ENCODE measurements at regions not wholly inside any gene's neighbourhood (a gene's known extent, or its start where the extent isn't known, plus 50 kb on each side); places are given as distances from the start of the nearest gene placed in this dataset.

- DNase-seq = no peak
- TF ChIP-seq, protein P1, sequence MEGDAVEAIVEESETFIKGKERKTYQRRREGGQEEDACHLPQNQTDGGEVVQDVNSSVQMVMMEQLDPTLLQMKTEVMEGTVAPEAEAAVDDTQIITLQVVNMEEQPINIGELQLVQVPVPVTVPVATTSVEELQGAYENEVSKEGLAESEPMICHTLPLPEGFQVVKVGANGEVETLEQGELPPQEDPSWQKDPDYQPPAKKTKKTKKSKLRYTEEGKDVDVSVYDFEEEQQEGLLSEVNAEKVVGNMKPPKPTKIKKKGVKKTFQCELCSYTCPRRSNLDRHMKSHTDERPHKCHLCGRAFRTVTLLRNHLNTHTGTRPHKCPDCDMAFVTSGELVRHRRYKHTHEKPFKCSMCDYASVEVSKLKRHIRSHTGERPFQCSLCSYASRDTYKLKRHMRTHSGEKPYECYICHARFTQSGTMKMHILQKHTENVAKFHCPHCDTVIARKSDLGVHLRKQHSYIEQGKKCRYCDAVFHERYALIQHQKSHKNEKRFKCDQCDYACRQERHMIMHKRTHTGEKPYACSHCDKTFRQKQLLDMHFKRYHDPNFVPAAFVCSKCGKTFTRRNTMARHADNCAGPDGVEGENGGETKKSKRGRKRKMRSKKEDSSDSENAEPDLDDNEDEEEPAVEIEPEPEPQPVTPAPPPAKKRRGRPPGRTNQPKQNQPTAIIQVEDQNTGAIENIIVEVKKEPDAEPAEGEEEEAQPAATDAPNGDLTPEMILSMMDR (IDR thresholded peaks at IDR 0.05) = no peak
- Mint-ChIP-seq H3K27ac (no peak overlapping the region), H3K27me3 (ENCODE audit: low read depth, poor library complexity) (no peaks in the 10 kb centered on the region), H3K9me3 (peaks cover 13% of the 10 kb centered on the region), H3K36me3 (ENCODE audit: low read depth) (peaks cover 7% of the 10 kb centered on the region), H3K4me3 (no peak overlapping the region), H3K4me1 (no peaks in the 10 kb centered on the region)
Measured at GRCh38 chr1:234942879-234943506, 185.6 kb downstream of the TOMM20 start.

DNA sequence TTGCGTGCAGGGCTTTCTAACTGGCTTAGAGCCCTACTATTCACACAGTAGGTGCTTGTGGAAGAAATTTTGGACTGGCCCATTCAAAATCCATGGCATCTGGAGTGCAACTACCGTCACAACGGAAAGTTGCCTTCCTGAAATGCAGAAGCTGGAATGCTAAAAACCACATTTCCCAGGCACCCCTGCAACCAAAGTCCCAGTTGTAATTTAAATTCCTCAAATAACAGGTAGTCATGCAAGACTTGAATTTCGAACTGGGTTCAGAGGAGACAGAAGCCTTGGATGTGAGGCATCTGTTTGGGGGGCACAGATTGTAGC is 186.7 kb downstream of the TOMM20 start:
- DNase-seq = no peak
- Mint-ChIP-seq H3K9me3 (peaks cover 7% of the 10 kb centered on the region), H3K27ac (no peak overlapping the region), H3K27me3 (ENCODE audit: low read depth, poor library complexity) (no peaks in the 10 kb centered on the region), H3K4me3 (no peak overlapping the region), H3K4me1 (no peaks in the 10 kb centered on the region), H3K36me3 (ENCODE audit: low read depth) (no peaks in the 10 kb centered on the region)
- TF ChIP-seq, protein P1 (IDR thresholded peaks at IDR 0.05) = no peak

DNA sequence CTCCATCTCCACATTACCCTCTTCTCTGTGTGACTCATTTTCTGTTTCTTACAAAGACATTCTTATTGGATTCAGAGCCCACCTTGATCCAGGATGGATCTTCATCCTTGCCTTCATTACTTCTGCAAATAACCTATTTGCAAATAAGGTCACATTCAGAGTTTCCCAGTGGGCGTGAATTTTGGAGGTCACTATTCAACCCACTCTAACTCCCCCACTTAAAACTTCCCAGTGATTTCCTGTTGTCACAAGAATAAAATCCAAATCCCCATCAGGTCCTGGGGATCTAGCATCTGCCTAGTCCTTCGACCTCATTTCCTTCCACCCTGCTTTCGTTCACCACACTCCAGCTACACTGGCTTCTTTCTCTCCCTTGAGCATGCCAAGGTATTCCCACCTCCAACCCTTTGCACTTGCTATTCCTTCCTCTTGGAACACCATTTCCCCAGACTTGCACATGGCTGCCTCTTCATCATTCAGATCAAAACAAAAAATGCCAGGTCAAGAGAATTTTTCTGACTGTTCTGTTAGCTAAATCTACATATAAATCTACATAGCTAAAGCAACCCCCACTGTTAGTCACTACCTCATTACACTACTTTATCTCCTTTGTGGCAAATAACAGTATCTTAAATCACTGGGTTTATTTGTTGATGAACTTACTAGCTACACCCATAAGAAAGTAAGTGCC is 187.2 kb downstream of the TOMM20 start:
- Mint-ChIP-seq H3K4me3 (no peak overlapping the region), H3K4me1 (no peaks in the 10 kb centered on the region), H3K27ac (no peak overlapping the region), H3K36me3 (ENCODE audit: low read depth) (no peaks in the 10 kb centered on the region), H3K9me3 (peaks cover 7% of the 10 kb centered on the region), H3K27me3 (ENCODE audit: low read depth, poor library complexity) (no peaks in the 10 kb centered on the region)
- DNase-seq = no peak
- TF ChIP-seq, protein P1 (IDR thresholded peaks at IDR 0.05) = no peak

DNA sequence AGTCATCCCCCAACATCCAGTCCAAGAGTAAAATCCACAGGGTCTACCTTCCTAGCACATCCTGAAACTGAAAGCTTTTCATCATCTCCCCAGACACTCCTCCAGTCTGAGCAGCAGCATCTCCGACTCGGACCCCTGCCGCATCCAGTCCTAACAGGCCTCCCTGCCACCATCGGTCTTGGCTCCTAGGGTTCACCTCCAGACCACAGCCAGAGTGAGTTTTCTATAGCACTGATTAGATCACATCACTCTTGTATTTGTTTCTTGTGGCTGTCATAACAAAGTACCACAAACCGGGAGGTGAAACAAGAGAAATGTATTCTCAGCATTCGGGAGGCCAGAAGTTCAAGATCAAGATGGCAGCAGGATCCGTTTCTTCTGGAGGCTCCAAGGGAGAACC is 187.8 kb downstream of the TOMM20 start:
- Mint-ChIP-seq H3K4me1 (no peaks in the 10 kb centered on the region), H3K36me3 (ENCODE audit: low read depth) (no peaks in the 10 kb centered on the region), H3K27ac (no peak overlapping the region), H3K27me3 (ENCODE audit: low read depth, poor library complexity) (no peaks in the 10 kb centered on the region), H3K4me3 (no peak overlapping the region), H3K9me3 (peaks cover 7% of the 10 kb centered on the region)
- DNase-seq = no peak
- TF ChIP-seq, protein P1 (IDR thresholded peaks at IDR 0.05) = no peak

GRCh38 chr1:234938924-234939323 is 189.7 kb downstream of the TOMM20 start:
- Mint-ChIP-seq H3K4me3 (no peak overlapping the region), H3K27me3 (ENCODE audit: low read depth, poor library complexity) (no peaks in the 10 kb centered on the region), H3K27ac (no peak overlapping the region), H3K9me3 (peaks cover 7% of the 10 kb centered on the region), H3K4me1 (no peaks in the 10 kb centered on the region), H3K36me3 (ENCODE audit: low read depth) (no peaks in the 10 kb centered on the region)
- TF ChIP-seq, protein P1 (IDR thresholded peaks at IDR 0.05) = no peak
- no peak for DNase-seq

- Mint-ChIP-seq H3K9me3 (peaks cover 4% of the 10 kb centered on the region), H3K4me3 (no peak overlapping the region), H3K27ac (no peak overlapping the region), H3K36me3 (ENCODE audit: low read depth) (no peaks in the 10 kb centered on the region), H3K27me3 (ENCODE audit: low read depth, poor library complexity) (no peaks in the 10 kb centered on the region), H3K4me1 (peaks cover 6% of the 10 kb centered on the region)
- TF ChIP-seq, protein P1 (IDR thresholded peaks at IDR 0.05) = no peak
- no peak for DNase-seq
Measured at GRCh38 chr1:234938135-234938534, 190.5 kb downstream of the TOMM20 start.

Measured in nephron progenitor cell (in vitro differentiated cells).